IMR-90 (cell line): ENCODE measurements at regions not wholly inside any gene's neighbourhood (a gene's known extent, or its start where the extent isn't known, plus 50 kb on each side); places are given as distances from the start of the nearest gene placed in this dataset.

Source experiments
- ATAC-seq: fragments of 200-7000 bp; cut with Tn5 transposase; 2 replicates; pipeline ENCODE4 v1.9.1; 2020; ENCODE audit warnings: low read depth, mild to moderate bottlenecking, moderate library complexity
- BruUV-seq: library from RNA; stranded (reverse); fragments of 400-500 nt; replicated peaks from 2 replicates; lab custom pipeline; 2021; lab: Mats Ljungman, UMichigan
- CTCF ChIA-PET: fragments of 300-600 bp; formaldehyde crosslinking; extraction: SDS; loops from one replicate; lab custom pipeline; 2021; ENCODE audit warnings: antibody characterized with exemption; lab: Yijun Ruan, JAX
- POLR2A ChIA-PET: fragments of 300-600 bp; sonication (Branson Sonifier 250); formaldehyde crosslinking; loops from one replicate; lab custom pipeline; 2022; ENCODE audit warnings: antibody characterized with exemption; ENCODE audit not compliant: unreplicated experiment; lab: Charles Lee
- DNase-seq: peaks from one replicate; pipeline ENCODE4 v3.0.0; 2013
- H2AFZ ChIP-seq: replicated peaks from 2 replicates; pipeline ENCODE3; 2013; ENCODE audit warnings: low read length, mild to moderate bottlenecking; ENCODE audit not compliant: poor library complexity
- H2AK5ac ChIP-seq: 2 replicates; pipeline ENCODE4 v1.6.1; 2013; ENCODE audit warnings: low read depth, low read length, inconsistent platforms
- H2AK9ac ChIP-seq: replicated peaks from 2 replicates; pipeline ENCODE3; 2013; ENCODE audit warnings: mild to moderate bottlenecking, low read depth, low read length, moderate library complexity; ENCODE audit not compliant: poor library complexity
- H2BK120ac ChIP-seq: 2 replicates; pipeline ENCODE4 v1.6.1; 2013; ENCODE audit warnings: low read depth, low read length, inconsistent platforms
- H2BK15ac ChIP-seq: 3 replicates; pipeline ENCODE4 v1.6.1; 2013; ENCODE audit warnings: low read depth, low read length, inconsistent platforms
- H2BK20ac ChIP-seq: 2 replicates; pipeline ENCODE4 v1.6.1; 2013; ENCODE audit warnings: low read depth, mild to moderate bottlenecking, inconsistent platforms, low read length, moderate library complexity
- H2BK5ac ChIP-seq: 2 replicates; pipeline ENCODE4 v1.6.1; 2013; ENCODE audit warnings: mild to moderate bottlenecking, low read depth, low read length, inconsistent platforms; ENCODE audit not compliant: poor library complexity, severe bottlenecking
- H3K14ac ChIP-seq: replicated peaks from 2 replicates; pipeline ENCODE4 v1.6.1; 2013; ENCODE audit warnings: low read depth, low read length, inconsistent platforms
- H3K18ac ChIP-seq: 2 replicates; pipeline ENCODE4 v1.6.1; 2013; ENCODE audit warnings: low read depth, low read length, control low read depth
- H3K23ac ChIP-seq: 2 replicates; pipeline ENCODE4 v1.6.1; 2013; ENCODE audit warnings: low read depth, low read length, inconsistent platforms
- H3K27ac ChIP-seq: 2 replicates; pipeline ENCODE4 v1.5.1; 2013; ENCODE audit warnings: mild to moderate bottlenecking, control low read depth, low read length; ENCODE audit not compliant: insufficient read depth
- H3K27me3 ChIP-seq: 2 replicates; pipeline ENCODE4 v1.6.1; 2013; ENCODE audit warnings: low read length; ENCODE audit not compliant: control insufficient read depth, insufficient read depth
- H3K36me3 ChIP-seq: 2 replicates; pipeline ENCODE4 v1.6.1; 2013; ENCODE audit warnings: low read length, mixed read lengths; ENCODE audit not compliant: control insufficient read depth, insufficient read depth
- H3K4ac ChIP-seq: 2 replicates; pipeline ENCODE4 v1.6.1; 2013; ENCODE audit warnings: low read depth, low read length, inconsistent platforms
- H3K4me1 ChIP-seq: 2 replicates; pipeline ENCODE4 v1.6.1; 2013; ENCODE audit warnings: low read length, mixed read lengths; ENCODE audit not compliant: control insufficient read depth, insufficient read depth
- H3K4me2 ChIP-seq: 2 replicates; pipeline ENCODE4 v1.6.1; 2013; ENCODE audit warnings: low read depth, mild to moderate bottlenecking, control low read depth, low read length, moderate library complexity
- H3K4me3 ChIP-seq: 2 replicates; pipeline ENCODE4 v1.5.1; 2013; ENCODE audit warnings: low read depth, mild to moderate bottlenecking, control low read depth, low read length, moderate library complexity; ENCODE audit not compliant: insufficient read depth
- H3K56ac ChIP-seq: 2 replicates; pipeline ENCODE4 v1.6.1; 2013; ENCODE audit warnings: low read length, inconsistent platforms; ENCODE audit not compliant: insufficient read depth; ENCODE audit errors: extremely low read depth
- H3K79me1 ChIP-seq, 2 experiments: 2 replicates each; pipeline ENCODE4 v1.6.1; 2013; ENCODE audit warnings: low read length in 2 of 2, inconsistent platforms in 1 of 2, low read depth in 1 of 2
- H3K9ac ChIP-seq: 2 replicates; pipeline ENCODE4 v1.6.1; 2013; ENCODE audit warnings: low read depth, low read length, control low read depth
- H3K9me1 ChIP-seq: 2 replicates; pipeline ENCODE4 v1.6.1; 2013; ENCODE audit warnings: low read length, inconsistent platforms; ENCODE audit not compliant: insufficient read depth
- H3K9me3 ChIP-seq: 2 replicates; pipeline ENCODE4 v1.6.1; 2013; ENCODE audit warnings: low read length; ENCODE audit not compliant: control insufficient read depth, insufficient read depth
- H4K20me1 ChIP-seq: 2 replicates; pipeline ENCODE4 v1.6.1; 2013; ENCODE audit warnings: low read length, inconsistent platforms; ENCODE audit not compliant: insufficient read depth
- H4K5ac ChIP-seq: 2 replicates; pipeline ENCODE4 v1.6.1; 2013; ENCODE audit warnings: mild to moderate bottlenecking, low read depth, low read length, control low read depth
- H4K8ac ChIP-seq, 2 experiments: 2 replicates each; pipeline ENCODE4 v1.6.1; 2013; ENCODE audit warnings: low read depth in 2 of 2, low read length in 2 of 2, control low read depth in 1 of 2, inconsistent platforms in 1 of 2
- H4K91ac ChIP-seq: 2 replicates; pipeline ENCODE4 v1.6.1; 2013; ENCODE audit warnings: low read depth, low read length, inconsistent platforms; ENCODE audit not compliant: insufficient read depth
- BHLHE40 ChIP-seq: fragments of 150-350 bp; IDR thresholded peaks from 2 replicates; pipeline ENCODE4 v1.6.1; 2016; ENCODE audit warnings: mild to moderate bottlenecking, low read depth, low read length
- CHD1 ChIP-seq: IDR thresholded peaks from 2 replicates; pipeline ENCODE4 v1.6.1; 2012; ENCODE audit warnings: low read depth, low read length, improper control_type of control experiment
- MXI1 ChIP-seq: IDR thresholded peaks from 2 replicates; pipeline ENCODE4 v1.6.1; 2012; ENCODE audit warnings: low read depth, mild to moderate bottlenecking, low read length, moderate library complexity, borderline replicate concordance
- SMC3 ChIP-seq: fragments of 150-350 bp; IDR thresholded peaks from 2 replicates; pipeline ENCODE4 v1.6.1; 2016; ENCODE audit warnings: low read depth, mild to moderate bottlenecking, antibody characterized with exemption, low read length, moderate library complexity
- WGBS, 2 experiments: methylation state at CpG; one replicate each; pipeline versions ENCODE4 v1.1.5 to v1.1.7; 2013; ENCODE audit warnings: missing lambda C conversion rate in 2 of 2; ENCODE audit not compliant: insufficient read length in 1 of 2; ENCODE audit errors: extremely low coverage in 2 of 2; 5-methylcytosine and 5-hydroxymethylcytosine counted together
- dilution Hi-C: fragments of 300-500 bp; cut with HindIII; formaldehyde crosslinking; loops from one replicate; pipeline ENCODE4 v1.14.3; 2018; ENCODE audit warnings: low sequenced_read_pairs; ENCODE audit not compliant: unreplicated experiment
- in situ Hi-C: fragments of 300-500 bp; cut with MboI; formaldehyde crosslinking; loops from 3 replicates; pipeline ENCODE4 v1.14.3; 2019; ENCODE audit warnings: low sequenced_read_pairs, inconsistent platforms, mixed read lengths
- intact Hi-C: fragments of 100-400 bp; cut with micrococcal nuclease; formaldehyde crosslinking; loops from 2 replicates; pipeline ENCODE4 v1.10.0; 2022
- TF ChIP-seq, protein P1 (sequence below): fragments of 150-350 bp; IDR thresholded peaks from 2 replicates; pipeline ENCODE4 v1.6.1; 2016; ENCODE audit warnings: low read depth, mild to moderate bottlenecking, low read length, moderate library complexity, borderline replicate concordance

- no peak overlapping the region for H3K9ac ChIP-seq
- in situ Hi-C loops (no loop called here), dilution Hi-C loops (no loop called here), intact Hi-C loops (no loop called here)
- no peak overlapping the region for H3K4me2 ChIP-seq
- H2AK5ac ChIP-seq = no peak overlapping the region
- no peak overlapping the region for H3K27ac ChIP-seq
- H2AFZ ChIP-seq = no peak overlapping the region
- ChIA-PET POLR2A (no interaction called here), CTCF (no interaction called here)
- peaks cover 4% of the 10 kb centered on the region; the same call in 1 of the 2 replicates for H3K9me3 ChIP-seq
- H3K56ac ChIP-seq = no peak overlapping the region
- H3K18ac ChIP-seq = no peak overlapping the region
- no peak for TF ChIP-seq BHLHE40
- TF ChIP-seq MXI1 = no peak
- TF ChIP-seq, protein P1, sequence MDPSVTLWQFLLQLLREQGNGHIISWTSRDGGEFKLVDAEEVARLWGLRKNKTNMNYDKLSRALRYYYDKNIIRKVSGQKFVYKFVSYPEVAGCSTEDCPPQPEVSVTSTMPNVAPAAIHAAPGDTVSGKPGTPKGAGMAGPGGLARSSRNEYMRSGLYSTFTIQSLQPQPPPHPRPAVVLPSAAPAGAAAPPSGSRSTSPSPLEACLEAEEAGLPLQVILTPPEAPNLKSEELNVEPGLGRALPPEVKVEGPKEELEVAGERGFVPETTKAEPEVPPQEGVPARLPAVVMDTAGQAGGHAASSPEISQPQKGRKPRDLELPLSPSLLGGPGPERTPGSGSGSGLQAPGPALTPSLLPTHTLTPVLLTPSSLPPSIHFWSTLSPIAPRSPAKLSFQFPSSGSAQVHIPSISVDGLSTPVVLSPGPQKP = no peak
- no peak for TF ChIP-seq CHD1
- no peak for TF ChIP-seq SMC3
- no TSS peak for BruUV-seq
- H3K23ac ChIP-seq = no peak overlapping the region
- no peaks in the 10 kb centered on the region for H4K20me1 ChIP-seq
- no peak overlapping the region for H2AK9ac ChIP-seq
- no peak overlapping the region for H2BK15ac ChIP-seq
- no peaks in the 10 kb centered on the region for H3K27me3 ChIP-seq
- no peak overlapping the region for H4K8ac ChIP-seq
- no peak overlapping the region for H3K4ac ChIP-seq
- no peaks in the 10 kb centered on the region for H3K9me1 ChIP-seq
- H2BK20ac ChIP-seq = no peak overlapping the region
- no peak overlapping the region for H3K4me3 ChIP-seq
- no peak overlapping the region for H2BK5ac ChIP-seq
- no peak overlapping the region for H4K91ac ChIP-seq
- H3K36me3 ChIP-seq = no peaks in the 10 kb centered on the region
- DNase-seq (no peak), ATAC-seq (no peak)
- H2BK120ac ChIP-seq = no peak overlapping the region
- H3K79me1 ChIP-seq = no peaks in the 10 kb centered on the region
- H3K4me1 ChIP-seq = no peaks in the 10 kb centered on the region
- H3K14ac ChIP-seq = no peak overlapping the region
- no CpG with 5 or more reads among the region's 3 CpGs for WGBS, 2 experiments
- H4K5ac ChIP-seq = no peak overlapping the region
Observed at GRCh38 chr2:228845162-228845925, 425.7 kb downstream of the PID1 start.
